GM19395 (cell line): ENCODE measurements at regions not wholly inside any gene's neighbourhood (a gene's known extent, or its start where the extent isn't known, plus 50 kb on each side); places are given as distances from the start of the nearest gene placed in this dataset.

Experiments
- ATAC-seq: cut with Tn5 transposase; IDR thresholded peaks from one replicate; pipeline ENCODE4 v1.9.1; 2021; ENCODE audit warnings: mild to moderate bottlenecking, moderate library complexity; ENCODE audit not compliant: unreplicated experiment

DNA sequence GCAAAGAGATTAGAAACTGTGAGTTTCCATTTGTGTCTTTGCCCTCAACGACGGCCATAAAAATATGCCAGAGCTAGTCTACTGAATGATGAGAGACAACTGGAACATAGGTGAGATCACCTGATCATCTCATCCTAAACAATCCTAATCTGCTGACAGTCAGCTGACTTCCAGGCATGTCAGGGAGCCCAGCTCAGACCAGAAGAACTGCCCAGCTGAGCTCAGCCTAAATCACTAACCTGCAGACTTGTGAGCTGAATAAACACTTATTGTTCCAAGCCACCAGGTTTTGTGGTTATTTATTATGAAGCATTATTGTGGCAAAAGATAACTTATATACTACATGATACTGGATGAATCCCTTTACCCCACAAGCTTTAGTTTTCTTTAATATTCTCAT, 118.9 kb upstream of the PLEKHG7 start:
- ATAC-seq: no peak

DNA sequence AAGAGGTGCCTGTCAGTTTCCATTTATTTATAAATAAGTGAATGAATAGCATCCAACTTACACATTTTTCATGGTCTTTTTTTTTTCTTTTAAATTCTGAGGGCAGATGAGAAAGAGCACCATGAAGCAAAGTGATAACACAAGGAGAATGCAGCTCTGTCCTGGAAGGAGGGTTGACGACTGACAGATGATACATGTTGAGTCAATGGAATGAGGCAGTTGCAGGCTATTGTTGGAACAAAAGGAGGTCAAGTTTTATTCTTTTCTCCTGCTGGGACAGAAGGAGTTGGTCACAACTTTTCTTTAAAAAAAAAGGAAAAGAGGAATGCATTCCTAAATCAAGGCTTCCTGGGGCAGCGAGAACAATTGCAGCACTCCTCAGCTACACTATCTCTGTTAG, 119.9 kb upstream of the PLEKHG7 start:
- ATAC-seq: no peak

DNA sequence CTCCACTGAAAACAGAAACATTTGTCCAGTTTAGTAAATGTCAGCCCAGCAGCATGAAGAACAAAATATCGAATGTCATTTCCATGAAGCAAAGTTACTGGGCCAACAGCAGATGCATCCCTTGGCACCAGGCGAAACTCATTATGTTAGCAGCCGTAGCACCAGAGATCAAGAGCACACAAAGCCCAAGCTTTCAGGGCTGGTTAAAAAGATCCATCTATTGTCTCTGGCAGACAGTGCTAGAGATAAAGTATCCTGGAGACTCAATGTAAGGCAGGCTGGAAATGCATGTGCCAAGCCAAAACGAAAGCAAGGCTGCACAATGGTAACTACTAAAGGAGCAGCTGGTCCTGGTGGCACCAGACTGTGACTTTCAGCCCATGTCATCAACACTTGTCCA, 120.3 kb upstream of the PLEKHG7 start:
- no peak for ATAC-seq

DNA sequence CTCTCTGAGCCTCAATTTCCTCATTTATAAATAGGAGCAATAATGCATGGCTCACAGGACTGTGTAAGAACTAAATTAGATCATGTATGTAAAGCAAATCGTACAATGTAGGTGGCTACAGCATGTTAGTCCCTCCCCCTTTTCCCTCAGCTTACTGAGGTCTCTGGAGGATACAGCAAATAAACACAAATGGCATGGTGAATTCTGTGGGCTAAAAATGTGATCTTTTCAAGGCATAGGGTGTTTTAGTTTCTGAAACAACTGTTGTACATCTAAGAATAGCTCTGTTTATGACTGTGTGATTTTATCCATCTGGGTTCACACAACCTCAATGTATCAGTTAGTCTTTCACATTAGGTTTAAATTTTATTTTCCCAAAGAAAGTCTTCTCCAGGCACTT, 121.2 kb upstream of the PLEKHG7 start:
- no peak for ATAC-seq

DNA sequence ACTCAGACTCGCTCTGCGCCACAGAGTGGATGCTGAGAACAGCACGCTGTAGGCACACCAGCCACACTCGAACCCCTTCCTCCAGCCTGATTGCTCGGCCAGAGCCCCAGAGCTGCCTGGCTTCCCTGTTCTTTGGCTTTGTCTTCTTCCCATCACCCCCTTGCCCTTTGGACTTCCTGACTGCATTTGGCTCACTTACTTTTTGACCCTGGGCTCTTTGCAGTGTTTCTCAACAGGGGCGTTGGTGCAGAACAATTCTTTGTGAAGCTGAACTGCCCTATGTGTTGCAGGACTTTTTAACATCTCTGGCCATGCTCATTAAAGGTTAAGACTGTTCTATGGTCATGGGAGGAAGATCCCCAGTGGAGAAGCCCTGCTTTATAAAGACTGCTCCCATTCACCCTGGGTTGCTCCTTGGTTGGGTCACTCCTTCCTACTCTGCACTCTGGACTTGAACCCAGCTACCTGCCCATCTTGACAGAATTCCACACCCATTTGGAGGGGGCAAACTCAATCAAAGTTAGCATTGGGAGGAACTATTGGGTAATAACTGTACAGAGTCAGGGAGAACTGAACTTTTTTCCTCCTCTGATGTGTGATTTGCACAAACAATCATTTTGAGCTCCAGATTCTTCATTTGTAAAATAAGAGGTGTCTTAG, 127.7 kb upstream of the PLEKHG7 start:
- no peak for ATAC-seq

DNA sequence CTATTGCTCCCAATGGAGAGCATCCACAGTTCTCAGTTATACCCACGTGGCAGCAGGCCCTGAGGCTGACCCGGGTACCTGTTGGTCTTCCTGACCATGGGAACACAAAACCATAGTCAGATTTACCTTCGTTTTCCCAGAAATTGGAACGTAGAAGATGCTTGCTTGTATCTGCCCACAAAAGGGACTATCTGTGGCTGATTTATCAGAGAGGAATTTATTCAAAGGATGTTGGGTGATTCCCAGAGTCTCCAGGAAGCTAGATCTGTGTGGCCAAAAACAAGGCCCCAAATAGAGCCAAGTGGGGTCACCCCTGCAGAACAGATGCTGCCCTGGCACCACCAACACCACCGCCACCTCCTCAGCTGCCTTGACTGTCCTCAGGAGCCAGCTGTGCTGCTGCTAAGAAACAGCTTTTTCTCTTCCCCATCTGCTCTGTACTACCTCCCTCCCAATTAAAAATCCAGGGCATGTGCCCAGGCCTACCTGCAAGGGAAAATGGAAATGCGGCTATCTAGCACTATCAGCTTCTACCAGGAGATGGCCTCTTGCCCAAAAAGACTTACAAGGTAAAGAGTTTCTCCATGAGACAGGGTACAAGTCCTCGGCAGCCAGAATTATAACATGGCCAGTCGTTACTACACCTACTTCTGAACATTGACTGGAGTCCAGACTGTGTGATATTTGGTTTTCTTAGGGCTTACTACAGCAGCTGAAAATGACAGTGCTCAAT, 128.6 kb upstream of the PLEKHG7 start:
- no peak for ATAC-seq

DNA sequence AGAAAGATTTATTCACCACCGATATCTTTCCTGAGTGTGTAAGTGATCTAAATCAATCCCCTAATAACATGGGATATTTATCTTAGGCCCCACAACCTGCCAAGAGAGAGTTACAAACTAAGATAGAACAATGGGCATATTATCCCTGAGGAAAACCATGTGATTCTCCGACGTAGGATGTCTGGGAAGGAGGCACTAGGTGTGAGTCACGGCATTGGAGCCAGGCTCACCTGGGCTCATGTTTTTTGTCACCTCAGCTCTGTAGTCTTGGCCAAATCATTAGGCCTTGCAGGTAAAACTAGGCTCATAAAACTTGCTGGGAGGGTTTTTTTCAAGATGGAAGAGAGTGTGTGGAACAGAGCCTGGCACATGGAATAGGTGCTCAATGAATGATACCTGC, 129.7 kb upstream of the PLEKHG7 start:
- no peak for ATAC-seq

DNA sequence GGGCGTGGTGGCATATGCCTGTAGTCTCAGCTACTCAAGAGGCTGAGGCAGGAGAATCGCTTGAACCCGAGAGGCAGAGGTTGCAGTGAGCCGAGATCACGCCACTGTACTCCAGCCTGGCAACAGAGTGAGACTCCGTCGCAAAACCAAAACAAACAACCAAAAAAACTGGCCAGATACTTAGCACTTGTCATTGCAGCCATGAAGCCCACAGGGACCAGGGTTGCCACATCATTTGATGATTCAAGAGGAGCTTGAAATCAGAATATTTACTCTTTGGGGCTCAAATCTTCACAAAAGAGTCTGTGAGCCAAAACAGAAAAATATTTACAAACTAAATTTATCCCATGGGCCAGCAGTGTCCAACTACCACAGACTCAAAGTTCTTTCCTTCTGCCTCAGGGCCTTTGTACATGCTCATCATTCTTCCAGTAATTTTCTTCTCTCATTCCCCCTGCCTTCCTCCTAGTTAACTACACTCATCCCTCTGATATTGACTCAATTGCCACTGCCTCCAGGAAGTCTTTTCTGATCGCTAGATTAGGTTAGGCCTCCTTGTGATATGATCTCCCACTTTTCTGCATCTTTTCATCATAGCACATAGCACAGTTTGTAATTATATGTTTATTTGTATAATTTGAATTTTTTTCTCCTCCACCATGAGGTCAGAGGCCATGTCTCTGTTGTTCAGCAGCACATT, 130.8 kb upstream of the PLEKHG7 start:
- no peak for ATAC-seq

DNA sequence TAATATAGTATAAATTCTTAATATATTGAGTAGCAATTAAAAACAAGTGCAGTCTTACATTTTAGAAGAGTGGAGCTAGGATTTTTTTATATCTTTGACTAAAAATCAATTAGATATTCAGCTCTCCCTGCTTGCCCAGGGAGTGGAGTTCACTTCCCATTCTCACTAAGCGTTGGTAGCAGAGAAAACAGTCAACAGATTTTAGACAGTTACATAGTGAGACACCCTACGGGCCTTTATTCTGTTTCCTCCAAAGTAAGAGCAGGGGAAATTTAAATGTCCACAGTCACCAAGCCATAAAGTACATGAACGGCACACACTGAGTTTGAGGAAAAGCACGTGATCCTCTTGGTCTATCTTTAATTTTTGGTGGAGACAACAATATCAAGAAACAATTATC, 131.6 kb upstream of the PLEKHG7 start:
- no peak for ATAC-seq

DNA sequence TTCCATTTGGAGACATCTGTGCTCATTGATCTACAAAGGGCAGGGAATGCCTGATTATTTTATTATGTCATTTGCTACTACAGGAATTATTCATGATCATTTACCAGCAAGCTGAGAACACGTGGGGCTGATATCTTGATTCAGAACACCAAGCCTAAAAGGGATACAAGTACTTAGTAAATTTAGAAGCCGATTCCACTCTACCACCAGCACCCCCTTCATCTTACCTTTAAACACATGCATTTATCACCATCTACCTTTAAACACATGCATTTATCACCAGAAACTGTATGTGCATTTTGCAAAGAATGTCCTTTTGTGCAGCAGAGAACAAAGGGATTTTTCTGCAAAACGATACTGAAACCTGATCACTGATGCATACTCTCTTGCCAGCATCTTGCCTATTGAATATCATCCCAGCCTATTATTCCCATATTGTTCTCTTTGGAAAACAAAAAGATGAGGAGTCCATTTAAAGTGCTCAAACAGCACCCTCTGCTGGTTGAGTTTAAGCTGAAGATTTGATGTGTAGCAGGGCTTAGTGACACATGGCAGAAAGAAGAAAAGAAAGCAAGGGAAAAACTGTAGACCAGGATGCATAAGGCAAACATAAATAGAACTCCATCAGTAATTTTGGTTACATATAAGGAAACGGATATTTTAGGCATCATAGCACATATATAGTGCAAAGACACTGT, 132.6 kb upstream of the PLEKHG7 start:
- ATAC-seq: peak; percentile 93

DNA sequence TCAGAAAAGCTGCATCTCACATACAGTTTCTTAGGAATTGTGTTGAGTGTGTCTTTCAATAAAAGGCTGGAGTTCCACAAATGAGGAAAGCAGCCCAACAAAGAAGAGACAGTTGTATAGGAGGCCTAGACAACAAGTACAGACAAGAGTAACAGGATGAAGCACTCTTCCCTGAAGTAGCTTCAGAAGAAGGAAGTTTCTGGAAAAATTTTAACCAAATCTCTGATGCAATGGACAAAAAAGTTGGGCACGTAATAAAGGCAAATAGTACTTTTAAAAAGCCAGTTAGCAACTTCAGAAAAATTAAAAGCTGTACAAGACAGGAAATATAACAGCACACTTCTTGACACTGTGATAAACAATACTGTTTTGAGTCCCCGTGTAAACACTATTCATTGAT, 134.1 kb upstream of the PLEKHG7 start:
- ATAC-seq: no peak

DNA sequence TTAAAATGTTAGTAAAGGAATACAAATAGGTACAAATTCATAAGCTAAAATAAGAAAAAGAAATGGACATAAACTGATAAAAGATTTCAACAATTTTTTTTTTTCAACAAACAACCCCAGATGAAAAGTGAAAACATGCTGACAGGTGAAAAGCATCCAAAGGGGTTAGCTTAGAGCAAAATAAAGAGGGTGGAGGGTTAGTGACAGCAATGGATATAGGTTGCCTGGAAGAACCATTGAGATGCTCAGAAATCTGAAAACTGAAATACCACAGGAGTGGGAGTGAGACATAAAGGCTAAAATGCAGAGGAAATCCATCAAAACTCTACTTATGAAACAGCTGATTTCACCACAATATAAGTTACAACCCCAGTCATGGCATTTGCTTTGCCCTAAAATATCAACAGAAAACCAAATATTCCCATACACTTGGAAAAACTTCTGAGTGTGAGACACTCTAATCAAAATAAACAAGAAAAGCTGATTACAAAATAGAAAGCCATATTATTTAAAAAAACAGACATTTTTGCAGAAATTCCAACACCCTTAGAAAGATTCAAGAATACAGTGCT, 136.3 kb upstream of the PLEKHG7 start:
- ATAC-seq: no peak

DNA sequence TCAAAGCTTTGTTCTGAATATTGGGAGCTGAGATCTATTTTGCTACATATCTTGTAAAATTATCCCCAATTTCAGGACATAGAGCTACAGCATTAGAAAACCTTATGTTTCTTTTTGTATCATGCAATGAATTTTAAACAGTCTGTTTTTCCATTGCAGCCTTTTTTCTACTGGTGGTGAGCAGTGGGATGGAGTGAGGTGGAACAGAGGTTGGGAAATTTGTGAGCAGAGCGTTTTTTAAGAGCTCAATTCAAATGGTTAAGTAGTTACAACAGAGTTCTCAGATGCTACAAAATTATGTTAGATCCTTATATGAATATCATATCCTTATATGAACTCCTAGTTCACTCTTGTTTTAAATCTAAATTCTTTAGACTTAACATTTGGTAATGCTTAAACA, 139.0 kb upstream of the PLEKHG7 start:
- ATAC-seq: no peak

DNA sequence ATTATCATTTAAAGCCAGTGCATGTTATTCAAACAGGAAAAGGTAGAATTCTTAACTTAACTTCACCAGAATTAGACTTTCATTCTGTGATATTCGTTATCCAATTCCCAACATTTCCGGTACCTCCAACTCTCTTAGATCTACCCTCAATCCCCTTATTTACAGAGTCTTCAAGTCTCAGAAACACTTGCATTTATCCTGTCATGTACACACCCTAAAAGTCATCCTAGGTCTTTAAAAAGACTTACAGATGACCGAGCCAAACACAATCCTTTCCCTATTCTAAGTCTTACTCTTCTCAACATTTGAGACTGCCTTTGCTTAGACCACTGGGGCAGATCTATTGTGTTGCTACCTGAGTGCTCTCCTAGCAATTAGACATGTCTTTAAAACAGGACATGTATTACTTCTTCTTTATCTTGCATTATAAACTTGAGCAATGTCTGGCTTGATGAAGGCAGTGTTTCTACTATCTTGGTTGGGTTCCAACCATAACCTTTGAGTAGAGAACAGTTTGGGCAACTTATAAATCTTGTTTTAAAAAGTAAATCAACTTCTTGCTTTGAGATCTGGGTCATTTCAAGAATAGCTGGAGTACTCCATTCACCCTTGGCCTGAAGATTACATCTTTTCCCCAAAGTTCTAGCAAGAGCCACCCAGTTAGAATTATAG, 140.6 kb upstream of the PLEKHG7 start:
- no peak for ATAC-seq

DNA sequence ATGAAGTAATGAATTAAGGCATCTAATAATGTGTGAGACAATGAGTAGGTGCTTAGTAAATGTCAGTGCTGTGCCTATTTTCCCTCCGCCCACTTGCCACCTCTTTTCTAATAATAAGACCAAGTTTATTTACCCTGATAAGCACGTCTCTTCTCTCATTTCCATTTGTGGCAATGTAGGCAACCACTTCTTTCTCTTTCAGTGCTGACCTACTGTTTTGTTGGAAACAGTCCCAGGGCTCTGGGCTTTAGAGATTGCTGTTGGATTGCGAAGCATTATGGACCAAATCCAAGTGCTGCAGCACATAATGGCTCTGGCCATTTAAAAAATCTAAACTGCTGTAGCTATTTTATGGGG, 141.3 kb upstream of the PLEKHG7 start:
- no peak for ATAC-seq

DNA sequence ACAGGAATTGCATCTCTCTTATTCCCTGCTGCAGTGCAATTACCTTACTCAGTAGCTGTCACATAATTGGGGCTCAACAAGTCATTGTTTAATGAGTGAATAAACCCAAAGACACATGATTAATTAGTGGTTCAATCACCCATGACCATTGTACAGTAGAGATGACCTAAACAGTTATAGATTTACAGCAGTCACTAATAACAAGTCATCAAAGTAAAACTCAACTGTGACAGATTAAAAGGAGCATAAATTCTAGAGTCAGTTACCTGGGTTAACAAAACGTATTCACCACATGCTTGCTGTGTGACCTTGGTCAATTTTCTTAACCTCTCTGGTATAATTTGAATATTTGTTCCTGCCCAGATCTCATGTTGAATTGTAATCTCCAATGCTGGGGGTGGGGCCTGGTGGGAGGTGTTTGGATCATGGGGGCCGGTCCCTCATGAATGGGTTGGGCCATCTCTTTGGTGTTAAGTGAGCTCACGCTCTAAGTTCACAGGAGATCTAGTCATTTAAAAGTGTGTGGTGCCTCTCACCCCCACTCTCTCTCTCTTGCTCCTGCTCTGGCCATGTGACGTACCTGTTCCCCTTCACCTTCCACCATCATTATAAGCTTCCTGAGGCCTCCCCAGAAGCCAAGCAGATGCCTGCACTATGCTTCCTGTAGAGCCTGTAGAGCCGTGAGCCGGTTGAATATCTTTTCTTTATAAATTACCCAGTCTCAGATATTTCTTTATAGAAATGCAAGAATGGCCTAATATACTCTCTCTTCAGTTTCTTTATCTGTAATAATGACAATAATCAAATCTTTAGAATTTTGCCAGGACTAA, 141.9 kb upstream of the PLEKHG7 start:
- no peak for ATAC-seq

DNA sequence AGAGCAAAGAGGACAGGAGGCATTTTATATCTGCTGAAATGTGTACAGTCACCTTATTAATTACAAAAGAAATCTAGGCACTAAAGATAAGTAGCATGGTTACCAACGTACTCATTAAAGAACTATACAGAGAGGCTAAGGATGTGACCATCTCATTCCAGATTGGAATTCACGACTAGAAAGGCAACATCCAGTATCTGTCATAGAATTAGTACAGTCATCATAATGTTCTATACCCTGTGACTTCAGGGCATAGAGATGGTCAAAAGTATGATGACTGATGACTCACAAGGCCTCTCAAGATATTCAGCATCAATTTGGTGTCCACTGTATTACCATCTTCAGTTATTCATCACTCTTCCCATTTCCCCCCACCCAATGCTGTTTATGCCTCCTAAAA, 144.0 kb upstream of the PLEKHG7 start:
- ATAC-seq: no peak

DNA sequence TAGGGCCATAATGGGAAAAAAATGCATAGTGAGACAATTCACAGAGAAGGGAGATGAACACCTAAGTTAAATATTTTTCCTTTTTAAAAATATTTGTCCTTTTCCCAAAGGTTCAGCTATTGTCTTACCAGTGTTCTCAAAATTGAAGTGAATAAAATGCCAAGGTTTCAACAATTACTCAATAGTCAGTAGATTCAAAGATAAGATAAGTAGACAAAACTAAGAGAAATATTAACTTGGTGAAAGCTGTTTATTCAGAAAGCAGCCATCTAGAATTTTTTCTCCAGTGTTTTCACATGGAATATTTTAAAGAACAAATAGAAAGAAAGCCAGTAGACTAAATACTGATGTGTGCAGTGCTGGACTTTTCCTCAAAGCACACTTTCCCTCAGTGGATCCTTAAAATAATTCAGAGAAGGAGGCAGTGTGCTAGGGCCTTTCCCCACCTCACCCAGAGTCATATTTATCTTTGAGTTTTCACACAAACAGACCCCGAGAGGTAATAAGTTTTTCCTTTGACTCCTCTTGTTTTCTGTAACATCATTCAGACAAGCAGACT, 144.5 kb upstream of the PLEKHG7 start:
- no peak for ATAC-seq

DNA sequence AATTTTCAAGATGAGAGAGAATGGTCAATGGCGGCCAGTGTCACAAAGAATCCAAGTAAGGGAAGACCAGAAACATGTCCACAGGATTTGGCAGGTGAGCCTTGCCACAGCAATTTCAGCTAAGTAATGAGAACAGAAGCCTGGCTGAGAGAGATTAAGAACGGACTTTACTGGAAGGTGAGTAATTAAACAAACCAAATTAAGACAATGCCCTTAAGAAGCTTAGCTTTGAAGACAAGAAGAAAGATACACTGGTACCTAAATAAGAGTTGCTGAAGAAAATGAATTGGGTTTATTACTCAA, 145.4 kb upstream of the PLEKHG7 start:
- ATAC-seq: no peak
